Spleen (tissue), 11 donors: ENCODE measurements at regions not wholly inside any gene's neighbourhood (a gene's known extent, or its start where the extent isn't known, plus 50 kb on each side); places are given as distances from the start of the nearest gene placed in this dataset.

ENCODE experiments used
- DNase-seq: peaks from one replicate; pipeline ENCODE4 v3.0.0-alpha.2; 2020
- H3K27ac ChIP-seq, 8 donors: fragments of 200-600 bp; sonication (generic) in 7 of 8; 1 replicate in 4 of 8; 2 replicates in 4 of 8; pipeline versions ENCODE4 v1.5.0 to v1.8.0; 2016 to 2021; ENCODE audit warnings: inconsistent platforms in 4 of 8, mild to moderate bottlenecking in 4 of 8, moderate library complexity in 1 of 8
- H3K27me3 ChIP-seq, 7 donors: fragments of 200-600 bp; sonication (generic) in 6 of 7; replicated peaks in 1 of 7; 1 replicate in 4 of 7; 2 replicates in 3 of 7; pipeline versions ENCODE4 v1.5.0 to v1.8.0; 2016 to 2021; ENCODE audit warnings: inconsistent platforms in 3 of 7, mild to moderate bottlenecking in 1 of 7
- H3K36me3 ChIP-seq, 6 donors: fragments of 200-600 bp; sonication (generic) in 5 of 6; 1 replicate in 4 of 6; 2 replicates in 2 of 6; pipeline versions ENCODE4 v1.5.0 to v1.8.0; 2016 to 2021; ENCODE audit warnings: inconsistent platforms in 2 of 6
- H3K4me1 ChIP-seq, 6 donors: fragments of 200-600 bp; sonication (generic) in 5 of 6; 1 replicate in 3 of 6; 2 replicates in 3 of 6; pipeline versions ENCODE4 v1.5.0 to v1.8.0; 2016 to 2021; ENCODE audit warnings: inconsistent platforms in 3 of 6
- H3K4me3 ChIP-seq, 8 donors: fragments of 200-600 bp; sonication (generic) in 7 of 8; 1 replicate in 4 of 8; 2 replicates in 4 of 8; pipeline versions ENCODE4 v1.5.0 to v1.8.0; 2016 to 2021; ENCODE audit warnings: inconsistent platforms in 4 of 8, mild to moderate bottlenecking in 4 of 8, moderate library complexity in 2 of 8
- H3K9me3 ChIP-seq, 8 donors: fragments of 200-600 bp; sonication (generic) in 7 of 8; 1 replicate in 4 of 8; 2 replicates in 4 of 8; pipeline versions ENCODE4 v1.5.0 to v1.8.0; 2016 to 2021; ENCODE audit warnings: inconsistent platforms in 4 of 8
- CTCF ChIP-seq, 11 experiments: fragments of 200-600 bp in 7 of 11; fragments of 450-650 bp in 4 of 11; sonication (generic) in 4 of 11; IDR thresholded peaks in 8 of 11; conservative IDR thresholded peaks in 3 of 11; 1 replicate in 7 of 11; 2 replicates in 4 of 11; pipeline versions ENCODE4 v1.4.0 to v1.8.0; 2016 to 2021; ENCODE audit warnings: antibody characterized with exemption in 11 of 11, inconsistent platforms in 4 of 11, mild to moderate bottlenecking in 1 of 11
- POLR2A ChIP-seq, 3 donors: fragments of 450-650 bp; IDR thresholded peaks; one replicate each; pipeline ENCODE4 v1.5.1; 2017; ENCODE audit warnings: antibody characterized with exemption in 3 of 3, mild to moderate bottlenecking in 1 of 3
- POLR2AphosphoS5 ChIP-seq, 3 donors: sonication (generic); formaldehyde crosslinking; IDR thresholded peaks; one replicate each; pipeline ENCODE4 v1.5.1; 2017; ENCODE audit warnings: antibody characterized with exemption in 3 of 3
- WGBS, 5 donors: extraction: QIAGEN DNeasy Blood & Tissue Kit in 3 of 5; methylation state at CpG; one replicate each; pipeline versions ENCODE4 v1.1.5 to v1.1.7; 2013 to 2018; 5-methylcytosine and 5-hydroxymethylcytosine counted together
- intact Hi-C: fragments of 100-400 bp; cut with DNase I; formaldehyde crosslinking; loops from one replicate; pipeline ENCODE4 v1.15.0; 2023; ENCODE audit warnings: low total_unique reads
- donor health status: healthy with polysubstance abuse.
- donor health status: DM: no; HTN: no; CAD: no; lungs with moderate emphysema.
- donor health status: DM: no; HTN: no; CAD: no.
- donor health status: Bipolar disorder and iron deficiency.
- donor health status: healthy.
- donor health status: DM: no; HTN: no; CAD: no.
- donor health status: DM: yes; HTN: yes; CAD: no.

DNA sequence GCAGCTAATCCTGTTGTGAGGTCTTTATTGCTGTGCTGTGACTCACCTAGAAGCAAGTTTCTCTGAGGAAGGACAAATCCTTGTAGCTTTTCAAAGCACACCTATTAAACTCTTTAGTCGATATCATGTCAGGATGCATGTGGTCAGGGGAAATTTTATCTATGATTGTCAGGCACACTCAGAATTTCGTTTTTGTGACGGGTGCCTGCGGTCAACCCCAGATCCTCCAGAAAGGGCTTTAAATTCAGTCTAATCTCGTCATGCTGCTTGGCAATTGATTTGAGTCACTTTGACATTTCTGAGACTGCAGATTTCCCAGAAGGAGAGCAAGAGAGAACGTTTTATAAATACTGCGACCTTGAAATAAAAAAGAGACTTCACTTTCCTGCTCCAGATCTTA is 316.9 kb downstream of the FGF9 start:
- no peak overlapping the region for H3K27ac ChIP-seq
- H3K27me3 ChIP-seq = no peaks in the 10 kb centered on the region
- intact Hi-C loops = no loop called here
- no peaks in the 10 kb centered on the region for H3K9me3 ChIP-seq
- DNase-seq = no peak
- H3K4me3 ChIP-seq = no peak overlapping the region
- WGBS, 5 donors = 69 to 75% (median 72%) methylated on average over 7 of the region's 7 CpGs
- H3K36me3 ChIP-seq = no peaks in the 10 kb centered on the region
- no peaks in the 10 kb centered on the region for H3K4me1 ChIP-seq
- no peak for TF ChIP-seq CTCF (IDR thresholded peaks at IDR 0.05 in 8 of 11, conservative IDR thresholded peaks at IDR 0.05 in 3 of 11)
- no peak for TF ChIP-seq POLR2A (IDR thresholded peaks at IDR 0.05)
- no peak for TF ChIP-seq POLR2AphosphoS5 (IDR thresholded peaks at IDR 0.05)

GRCh38 chr13:21988624-21989023 is 317.8 kb downstream of the FGF9 start:
- Histone ChIP-seq H3K4me3 (no peak overlapping the region), H3K36me3 (no peaks in the 10 kb centered on the region), H3K27me3 (no peaks in the 10 kb centered on the region), H3K4me1 (no peaks in the 10 kb centered on the region), H3K27ac (no peak overlapping the region), H3K9me3 (no peaks in the 10 kb centered on the region)
- intact Hi-C loops = no loop called here
- 86 to 93% (median 92%) methylated on average over 7 of the region's 7 CpGs for WGBS, 5 donors
- no peak for TF ChIP-seq POLR2A (IDR thresholded peaks at IDR 0.05)
- TF ChIP-seq CTCF (IDR thresholded peaks at IDR 0.05 in 8 of 11, conservative IDR thresholded peaks at IDR 0.05 in 3 of 11) = no peak
- TF ChIP-seq POLR2AphosphoS5 (IDR thresholded peaks at IDR 0.05) = no peak
- peak; percentile 67 for DNase-seq

GRCh38 chr13:21996049-21996448 is 325.2 kb downstream of the FGF9 start:
- no peak overlapping the region for H3K27ac ChIP-seq
- H3K27me3 ChIP-seq = peaks cover 0 to 25% (median 0%) of the 10 kb centered on the region in 7 donors
- no peak overlapping the region for H3K4me3 ChIP-seq
- no peaks in the 10 kb centered on the region for H3K4me1 ChIP-seq
- H3K9me3 ChIP-seq = no peaks in the 10 kb centered on the region
- DNase-seq = no peak
- TF ChIP-seq CTCF (IDR thresholded peaks at IDR 0.05 in 8 of 11, conservative IDR thresholded peaks at IDR 0.05 in 3 of 11) (no peak), POLR2AphosphoS5 (IDR thresholded peaks at IDR 0.05) (no peak), POLR2A (IDR thresholded peaks at IDR 0.05) (no peak)
- intact Hi-C loops = no loop called here
- no peaks in the 10 kb centered on the region for H3K36me3 ChIP-seq
- WGBS, 5 donors = 84 to 98% (median 95%) methylated on average over 3 of the region's 3 CpGs

DNA sequence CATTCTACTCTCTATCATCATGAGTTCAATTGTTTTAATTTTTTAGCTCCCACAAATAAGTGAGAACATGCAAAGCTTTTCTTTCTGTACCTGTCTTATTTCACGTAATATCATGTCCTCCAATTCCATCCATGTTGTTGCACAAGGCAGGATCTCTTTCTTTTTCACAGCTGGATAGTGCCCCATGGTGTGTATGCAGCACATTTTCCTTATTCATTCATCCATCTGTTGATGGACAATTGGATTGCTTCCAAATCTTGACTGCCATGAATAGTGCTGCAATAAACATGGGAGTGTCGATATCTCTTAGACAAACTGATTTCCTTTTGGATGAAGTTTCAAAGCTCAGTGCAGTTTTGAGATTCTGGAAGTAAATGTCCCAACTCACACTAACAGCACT is 326.9 kb downstream of the FGF9 start:
- TF ChIP-seq POLR2A (IDR thresholded peaks at IDR 0.05) (no peak), CTCF (IDR thresholded peaks at IDR 0.05 in 8 of 11, conservative IDR thresholded peaks at IDR 0.05 in 3 of 11) (no peak), POLR2AphosphoS5 (IDR thresholded peaks at IDR 0.05) (no peak)
- no peaks in the 10 kb centered on the region for H3K9me3 ChIP-seq

More for the DNA sequence above, 326.9 kb downstream of the FGF9 start:
- intact Hi-C loops = no loop called here
- Histone ChIP-seq H3K27me3 (peaks cover 0 to 25% (median 0%) of the 10 kb centered on the region in 7 donors), H3K27ac (no peak overlapping the region), H3K36me3 (no peaks in the 10 kb centered on the region), H3K4me3 (no peak overlapping the region), H3K4me1 (no peaks in the 10 kb centered on the region)
- WGBS, 5 donors = 75 to 94% (median 86%) methylated on average over 2 of the region's 2 CpGs
- no peak for DNase-seq
